A673 (cell line): ENCODE measurements at regions not wholly inside any gene's neighbourhood (a gene's known extent, or its start where the extent isn't known, plus 50 kb on each side); places are given as distances from the start of the nearest gene placed in this dataset.

Source experiments
- CTCF ChIP-seq: fragments of 300-800, 200-600 bp; sonication (generic); conservative IDR thresholded peaks from 2 replicates; pipeline ENCODE4 v1.5.1; 2017; ENCODE audit warnings: low read depth, mild to moderate bottlenecking, antibody characterized with exemption, low read length, moderate library complexity, mixed read lengths
- EZH2 ChIP-seq: fragments of 200-600 bp; sonication (generic); IDR thresholded peaks from 2 replicates; pipeline ENCODE4 v1.6.1; 2017; ENCODE audit warnings: borderline replicate concordance, low read depth, mild to moderate bottlenecking, mixed read lengths, antibody characterized with exemption, low read length; ENCODE audit not compliant: poor library complexity, severe bottlenecking

GRCh38 chr6:11637266-11637665 lies 99.7 kb downstream of the TMEM170B start:
- TF ChIP-seq EZH2, result no peak
- no peak for TF ChIP-seq CTCF
